Inflammatory macrophage (primary cell): ENCODE measurements at regions not wholly inside any gene's neighbourhood (a gene's known extent, or its start where the extent isn't known, plus 50 kb on each side); places are given as distances from the start of the nearest gene placed in this dataset.
"Not testable (repeated sequence)": the region's sequence is repeated elsewhere in the genome, so short reads cannot be mapped to it uniquely, and the experiment has no call there.

ENCODE experiments used
- DNase-seq, 2 donors: peaks; one replicate each; pipeline ENCODE4 v3.0.0-alpha.2; 2020 to 2022

- no peak for DNase-seq
Measured at GRCh38 chr13:80858131-80858530, 517.2 kb upstream of the SPRY2 start.

- no peak for DNase-seq
Measured at GRCh38 chr13:80857321-80857720, 516.4 kb upstream of the SPRY2 start.

- DNase-seq = no peak
Measured at GRCh38 chr13:80850771-80851170, 509.8 kb upstream of the SPRY2 start.

- no peak for DNase-seq
Measured at GRCh38 chr13:80844164-80844563, 503.2 kb upstream of the SPRY2 start.

GRCh38 chr13:80841414-80841813 lies 500.5 kb upstream of the SPRY2 start:
- no peak for DNase-seq

GRCh38 chr13:80840316-80840976 lies 499.5 kb upstream of the SPRY2 start:
- DNase-seq = no peak

- DNase-seq = no peak
Measured at GRCh38 chr13:80835902-80836301, 495.0 kb upstream of the SPRY2 start.

GRCh38 chr13:80830431-80830830 lies 489.5 kb upstream of the SPRY2 start:
- DNase-seq = no peak

GRCh38 chr13:80828759-80829158 lies 487.8 kb upstream of the SPRY2 start:
- no peak for DNase-seq

GRCh38 chr13:80825276-80825675 lies 484.4 kb upstream of the SPRY2 start:
- DNase-seq = no peak

- no peak for DNase-seq
Measured at GRCh38 chr13:80824229-80824628, 483.3 kb upstream of the SPRY2 start.

- no peak for DNase-seq
Measured at GRCh38 chr13:80823472-80823871, 482.5 kb upstream of the SPRY2 start.

- no peak for DNase-seq
Measured at GRCh38 chr13:80821466-80821865, 480.5 kb upstream of the SPRY2 start.

GRCh38 chr13:80817979-80818378 lies 477.1 kb upstream of the SPRY2 start:
- no peak for DNase-seq

- no peak for DNase-seq
Measured at GRCh38 chr13:80814541-80814940, 473.6 kb upstream of the SPRY2 start.

- not testable (repeated sequence) for DNase-seq
Measured at GRCh38 chr13:80810294-80810693, 469.4 kb upstream of the SPRY2 start.

- DNase-seq = no peak
Measured at GRCh38 chr13:80802946-80803345, 462.0 kb upstream of the SPRY2 start.

- DNase-seq = no peak
Measured at GRCh38 chr13:80798576-80799133, 457.7 kb upstream of the SPRY2 start.

- DNase-seq = no peak
Measured at GRCh38 chr13:80787604-80788003, 446.7 kb upstream of the SPRY2 start.

- no peak for DNase-seq
Measured at GRCh38 chr13:80783926-80784565, 443.1 kb upstream of the SPRY2 start.

GRCh38 chr13:80782441-80782840 lies 441.5 kb upstream of the SPRY2 start:
- no peak for DNase-seq

- DNase-seq = no peak
Measured at GRCh38 chr13:80778297-80778696, 437.4 kb upstream of the SPRY2 start.

- DNase-seq = no peak
Measured at GRCh38 chr13:80757694-80758093, 416.8 kb upstream of the SPRY2 start.

- DNase-seq = no peak
Measured at GRCh38 chr13:80755910-80756309, 415.0 kb upstream of the SPRY2 start.
